ENCODE measurements at regions not wholly inside any gene's neighbourhood (a gene's known extent, or its start where the extent isn't known, plus 50 kb on each side); places are given as distances from the start of the nearest gene placed in this dataset.
A peak's percentile ranks its signal among the peaks of the same experiment; 100 is the strongest.

- no peak overlapping the region for H3K27ac ChIP-seq
- TF ChIP-seq CTCF (IDR thresholded peaks at IDR 0.05) (no peak), POLR2A (IDR thresholded peaks at IDR 0.05) (no peak)
- no peaks in the 10 kb centered on the region for H3K27me3 ChIP-seq
- intact Hi-C loops (cut with DNase I) = no loop called here
- no peaks in the 10 kb centered on the region for H3K9me3 ChIP-seq
- no peaks in the 10 kb centered on the region for H3K36me3 ChIP-seq
- peaks cover 2 to 6% of the 10 kb centered on the region in 2 donors for H3K4me1 ChIP-seq
- DNase-seq = peak; percentile 19 to 22
- 15 to 17% methylated on average over 2 of the region's 2 CpGs for WGBS, 2 donors
- H3K4me3 ChIP-seq (replicated peaks in 1 of 3) = no peak overlapping the region
Observed at GRCh38 chr5:164373876-164374275, 868.5 kb downstream of the MAT2B start.

GRCh38 chr5:164375051-164375450 lies 869.6 kb downstream of the MAT2B start:
- intact Hi-C loops (cut with DNase I) = no loop called here
- H3K36me3 ChIP-seq = no peaks in the 10 kb centered on the region
- peaks cover 2 to 6% of the 10 kb centered on the region in 2 donors for H3K4me1 ChIP-seq
- no peak overlapping the region for H3K4me3 ChIP-seq (replicated peaks in 1 of 3)
- no peak for TF ChIP-seq POLR2A (IDR thresholded peaks at IDR 0.05)
- no peak for TF ChIP-seq CTCF (IDR thresholded peaks at IDR 0.05)
- no peaks in the 10 kb centered on the region for H3K9me3 ChIP-seq
- no peak for DNase-seq
- H3K27me3 ChIP-seq = no peaks in the 10 kb centered on the region
- WGBS, 2 donors = 17 to 28% methylated on average over 1 of the region's 1 CpG
- no peak overlapping the region for H3K27ac ChIP-seq

GRCh38 chr5:164376843-164377242 lies 871.4 kb downstream of the MAT2B start:
- Histone ChIP-seq H3K4me1 (peaks cover 2 to 6% of the 10 kb centered on the region in 2 donors), H3K36me3 (no peaks in the 10 kb centered on the region), H3K4me3 (replicated peaks in 1 of 3) (no peak overlapping the region), H3K27me3 (no peaks in the 10 kb centered on the region), H3K27ac (no peak overlapping the region), H3K9me3 (no peaks in the 10 kb centered on the region)
- no peak for DNase-seq
- TF ChIP-seq CTCF (IDR thresholded peaks at IDR 0.05) (no peak), POLR2A (IDR thresholded peaks at IDR 0.05) (no peak)
- intact Hi-C loops (cut with DNase I) = no loop called here

- no peaks in the 10 kb centered on the region for H3K36me3 ChIP-seq
- TF ChIP-seq POLR2A (IDR thresholded peaks at IDR 0.05) (no peak), CTCF (IDR thresholded peaks at IDR 0.05) (no peak)
- intact Hi-C loops (cut with DNase I) = no loop called here
- H3K9me3 ChIP-seq = no peaks in the 10 kb centered on the region
- H3K27me3 ChIP-seq = no peaks in the 10 kb centered on the region
- H3K4me3 ChIP-seq (replicated peaks in 1 of 3) = no peak overlapping the region
- no peak overlapping the region for H3K27ac ChIP-seq
- peaks cover 2 to 6% of the 10 kb centered on the region in 2 donors for H3K4me1 ChIP-seq
- DNase-seq = no peak
Observed at GRCh38 chr5:164377746-164378145, 872.3 kb downstream of the MAT2B start.

GRCh38 chr5:164383662-164384061 lies 878.2 kb downstream of the MAT2B start:
- WGBS, 2 donors = 80 to 81% methylated on average over 2 of the region's 2 CpGs
- TF ChIP-seq CTCF (IDR thresholded peaks at IDR 0.05) = no peak
- no peak for TF ChIP-seq POLR2A (IDR thresholded peaks at IDR 0.05)
- H3K27me3 ChIP-seq = no peaks in the 10 kb centered on the region
- no peaks in the 10 kb centered on the region for H3K9me3 ChIP-seq
- H3K4me1 ChIP-seq = no peaks in the 10 kb centered on the region
- no peak for DNase-seq
- intact Hi-C loops (cut with DNase I) = no loop called here
- H3K4me3 ChIP-seq (replicated peaks in 1 of 3) = no peak overlapping the region
- H3K27ac ChIP-seq = no peak overlapping the region
- no peaks in the 10 kb centered on the region for H3K36me3 ChIP-seq

Measured in thyroid gland (tissue), 4 donors.